CD4-positive, alpha-beta T cell (primary cell): ENCODE measurements at regions not wholly inside any gene's neighbourhood (a gene's known extent, or its start where the extent isn't known, plus 50 kb on each side); places are given as distances from the start of the nearest gene placed in this dataset.

ENCODE experiments used
- ATAC-seq: fragments of 200-7000 bp; cut with Tn5 transposase; one replicate; pipeline ENCODE4 v1.10.0; 2022; ENCODE audit warnings: mild to moderate bottlenecking; ENCODE audit not compliant: poor library complexity
- CTCF ChIA-PET: fragments of 350-600 bp; sonication (Branson Sonifier 250); formaldehyde crosslinking; loops from one replicate; lab custom pipeline; 2021; ENCODE audit warnings: antibody characterized with exemption, inconsistent platforms; lab: Charles Lee
- POLR2A ChIA-PET: fragments of 350-600 bp; sonication (Branson Sonifier 250); formaldehyde crosslinking; loops from one replicate; lab custom pipeline; 2021; ENCODE audit warnings: antibody characterized with exemption, inconsistent platforms; lab: Charles Lee
- DNase-seq, 14 experiments: peaks; one replicate each; pipeline ENCODE4 v3.0.0-alpha.2; 2013 to 2020; ENCODE audit warnings: mixed read lengths in 2 of 14
- H3K27ac ChIP-seq, 2 donors: one replicate each; pipeline versions ENCODE4 v1.5.1 to v1.7.0; 2013; ENCODE audit warnings: low read length in 2 of 2, low read depth in 1 of 2, mild to moderate bottlenecking in 1 of 2
- H3K27me3 ChIP-seq, 2 experiments: 1 replicate in 1 of 2; 2 replicates in 1 of 2; pipeline versions ENCODE4 v1.6.1 to v1.7.0; 2013; ENCODE audit warnings: low read length in 2 of 2, control low read depth in 1 of 2, mild to moderate bottlenecking in 1 of 2, moderate library complexity in 1 of 2; ENCODE audit not compliant: insufficient read depth in 2 of 2, control insufficient read depth in 1 of 2
- H3K36me3 ChIP-seq: one replicate; pipeline ENCODE4 v1.6.1; 2013; ENCODE audit warnings: low read length, control low read depth; ENCODE audit not compliant: insufficient read depth
- H3K4me1 ChIP-seq: one replicate; pipeline ENCODE4 v1.6.1; 2013; ENCODE audit warnings: low read length, control low read depth; ENCODE audit not compliant: insufficient read depth
- H3K4me3 ChIP-seq: one replicate; pipeline ENCODE4 v1.5.1; 2013; ENCODE audit warnings: mild to moderate bottlenecking, low read length, moderate library complexity
- H3K9me3 ChIP-seq, 2 experiments: 1 replicate in 1 of 2; 2 replicates in 1 of 2; pipeline versions ENCODE4 v1.6.1 to v1.7.0; 2013; ENCODE audit warnings: low read length in 2 of 2, mild to moderate bottlenecking in 2 of 2, control low read depth in 1 of 2, moderate library complexity in 1 of 2; ENCODE audit not compliant: control insufficient read depth in 1 of 2, insufficient read depth in 1 of 2
- H3K27ac Mint-ChIP-seq: one replicate; pipeline ENCODE4 v1.8.0; 2020; ENCODE audit warnings: mixed read lengths
- H3K27me3 Mint-ChIP-seq: one replicate; pipeline ENCODE4 v1.8.0; 2021; ENCODE audit warnings: mixed read lengths
- H3K36me3 Mint-ChIP-seq: one replicate; pipeline ENCODE4 v1.8.0; 2021; ENCODE audit warnings: low read depth, mixed read lengths
- H3K4me1 Mint-ChIP-seq: one replicate; pipeline ENCODE4 v1.8.0; 2021; ENCODE audit warnings: low read depth, mixed read lengths
- H3K4me3 Mint-ChIP-seq: one replicate; pipeline ENCODE4 v1.8.0; 2020; ENCODE audit warnings: mild to moderate bottlenecking, mixed read lengths
- H3K9me3 Mint-ChIP-seq: one replicate; pipeline ENCODE4 v1.8.0; 2020; ENCODE audit warnings: mixed read lengths
- CTCF ChIP-seq: fragments of 200-600 bp; IDR thresholded peaks from one replicate; pipeline ENCODE4 v1.8.0; 2022; ENCODE audit warnings: antibody characterized with exemption, mild to moderate bottlenecking
- intact Hi-C, 2 experiments: fragments of 100-400 bp; cut with DNase I in 1 of 2; cut with micrococcal nuclease in 1 of 2; formaldehyde crosslinking; loops; one replicate each; pipeline versions ENCODE4 v1.15.1 to v1.9.0; 2023 to 2025; cut with DNase I, micrococcal nuclease

DNA sequence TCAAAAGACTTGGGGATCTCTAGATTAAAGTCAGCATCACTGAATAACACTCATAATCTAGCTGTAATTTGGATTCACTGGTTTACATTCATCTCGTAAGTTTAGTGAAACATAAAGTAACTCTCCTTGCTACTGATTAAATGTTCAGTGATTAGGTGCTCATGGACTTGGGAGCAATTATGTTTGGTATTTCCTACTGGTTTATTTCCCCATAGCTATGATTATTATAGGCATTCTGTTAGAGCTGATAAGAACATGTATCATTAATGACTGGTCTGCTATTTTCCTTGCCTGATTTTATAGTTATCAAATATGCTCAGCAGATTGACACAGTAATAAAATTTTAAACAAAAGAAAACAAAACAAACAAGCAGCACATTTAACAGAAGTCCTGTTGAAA is 334.7 kb upstream of the SLC8A1 start:
- Histone ChIP-seq H3K27me3 (no peaks in the 10 kb centered on the region), H3K4me1 (no peaks in the 10 kb centered on the region), H3K27ac (no peak overlapping the region), H3K36me3 (no peaks in the 10 kb centered on the region), H3K9me3 (no peaks in the 10 kb centered on the region), H3K4me3 (no peak overlapping the region)
- ChIA-PET CTCF (no interaction called here), POLR2A (no interaction called here)
- intact Hi-C loops, result no loop called here
- no peak for TF ChIP-seq CTCF
- no peaks in the 10 kb centered on the region for H3K27me3 Mint-ChIP-seq
- ATAC-seq (no peak), DNase-seq (no peak)
- H3K27ac Mint-ChIP-seq, result no peak overlapping the region
- no peaks in the 10 kb centered on the region for H3K36me3 Mint-ChIP-seq
- no peaks in the 10 kb centered on the region for H3K4me1 Mint-ChIP-seq
- no peak overlapping the region for H3K4me3 Mint-ChIP-seq
- H3K9me3 Mint-ChIP-seq, result no peaks in the 10 kb centered on the region

DNA sequence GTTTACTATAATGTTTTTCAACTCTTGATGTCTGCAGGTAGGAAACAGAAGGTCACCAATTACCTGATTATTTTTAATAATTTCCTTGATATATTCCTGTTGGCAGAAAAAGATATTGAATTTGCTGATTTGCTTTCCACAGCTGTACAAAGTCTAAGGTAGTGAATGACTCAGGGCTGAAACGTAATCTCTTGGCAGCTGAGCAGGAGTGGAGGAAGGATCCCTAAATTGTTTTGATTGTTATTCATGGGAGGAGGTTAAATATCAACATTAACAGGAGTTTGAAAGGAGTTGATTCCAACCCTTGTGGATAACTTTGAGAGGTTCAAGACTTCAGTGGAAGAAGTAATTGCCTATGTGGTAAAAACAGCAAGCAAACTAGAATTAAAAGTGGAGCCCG is 345.2 kb upstream of the SLC8A1 start:
- Mint-ChIP-seq H3K9me3 (no peaks in the 10 kb centered on the region), H3K4me1 (no peaks in the 10 kb centered on the region), H3K27ac (no peak overlapping the region), H3K27me3 (no peaks in the 10 kb centered on the region), H3K36me3 (no peaks in the 10 kb centered on the region), H3K4me3 (no peak overlapping the region)
- intact Hi-C loops, result no loop called here
- no peak for TF ChIP-seq CTCF
- Histone ChIP-seq H3K9me3 (no peaks in the 10 kb centered on the region), H3K4me1 (no peaks in the 10 kb centered on the region), H3K4me3 (no peak overlapping the region), H3K27ac (no peak overlapping the region), H3K36me3 (no peaks in the 10 kb centered on the region), H3K27me3 (no peaks in the 10 kb centered on the region)
- no peak for ATAC-seq
- POLR2A ChIA-PET, result no interaction called here
- CTCF ChIA-PET, result no interaction called here
- DNase-seq, result no peak

- intact Hi-C loops, result no loop called here
- H3K36me3 Mint-ChIP-seq, result no peaks in the 10 kb centered on the region
- Histone ChIP-seq H3K36me3 (no peaks in the 10 kb centered on the region), H3K4me1 (no peaks in the 10 kb centered on the region), H3K4me3 (no peak overlapping the region), H3K27me3 (no peaks in the 10 kb centered on the region), H3K9me3 (peaks cover 0 to 6% of the 10 kb centered on the region in 2 experiments), H3K27ac (no peak overlapping the region)
- ChIA-PET POLR2A (no interaction called here), CTCF (no interaction called here)
- H3K27me3 Mint-ChIP-seq, result peaks cover 4% of the 10 kb centered on the region
- peaks cover 2% of the 10 kb centered on the region for H3K9me3 Mint-ChIP-seq
- no peak for DNase-seq
- ATAC-seq, result no peak
- H3K4me1 Mint-ChIP-seq, result no peaks in the 10 kb centered on the region
- H3K4me3 Mint-ChIP-seq, result no peak overlapping the region
- TF ChIP-seq CTCF, result no peak
- no peak overlapping the region for H3K27ac Mint-ChIP-seq
These were observed 352.0 kb upstream of the SLC8A1 start for GRCh38 chr2:40803900-40804299.
